HCT116 (cell line): ENCODE measurements at regions not wholly inside any gene's neighbourhood (a gene's known extent, or its start where the extent isn't known, plus 50 kb on each side); places are given as distances from the start of the nearest gene placed in this dataset.

Source experiments
- ATAC-seq: fragments of 200-7000 bp; cut with Tn5 transposase; 2 replicates; pipeline ENCODE4 v1.9.1; 2020; ENCODE audit warnings: mild to moderate bottlenecking, moderate library complexity
- BruUV-seq: library from RNA; stranded (reverse); fragments of 400-500 nt; replicated peaks from 2 replicates; lab custom pipeline; 2021; lab: Mats Ljungman, UMichigan
- CTCF ChIA-PET: fragments of 300-600 bp; sonication (Branson Sonifier 250); formaldehyde crosslinking; loops from one replicate; lab custom pipeline; 2021; ENCODE audit warnings: antibody characterized with exemption; lab: Charles Lee
- POLR2A ChIA-PET: fragments of 300-600, 350-600 bp; sonication (Branson Sonifier 250); formaldehyde crosslinking; loops from one replicate; lab custom pipeline; 2021; ENCODE audit warnings: antibody characterized with exemption; lab: Charles Lee
- RAD21 ChIA-PET, 2 experiments: fragments of 300-600 bp; sonication (Branson Sonifier 250); formaldehyde crosslinking; loops; one replicate each; lab custom pipeline; 2023; ENCODE audit warnings: low total read pairs in 2 of 2; ENCODE audit not compliant: uncharacterized antibody in 2 of 2, unreplicated experiment in 2 of 2, low non-redundant PET in 1 of 2; lab: Charles Lee
- DNase-seq: peaks from one replicate; pipeline ENCODE4 v3.0.0-alpha.2; 2010; ENCODE audit warnings: low read depth, low spot score
- H2AFZ ChIP-seq: fragments of 200-600 bp; shearing (Covaris generic), sonication (generic); 2 replicates; pipeline ENCODE4 v1.6.1; 2017; ENCODE audit warnings: low read depth, mixed run types, mixed read lengths, antibody characterized with exemption, low read length; ENCODE audit not compliant: poor library complexity, severe bottlenecking
- H3K27ac ChIP-seq: 2 replicates; pipeline ENCODE4 v1.5.1; 2012; ENCODE audit warnings: low read depth, low read length
- H3K27me3 ChIP-seq: fragments of 200-600 bp; sonication (generic); 2 replicates; pipeline ENCODE4 v1.6.1; 2016; ENCODE audit warnings: mixed run types, low read length, mixed read lengths; ENCODE audit not compliant: insufficient read depth
- H3K36me3 ChIP-seq, 2 experiments: fragments of 200-500 bp in 1 of 2; fragments of 200-600 bp in 1 of 2; sonication (Bioruptor generic) in 1 of 2; sonication (generic) in 1 of 2; 2 replicates each; pipeline versions ENCODE4 v1.5.1 to v1.6.1; 2014 to 2016; ENCODE audit warnings: low read length in 2 of 2, inconsistent platforms in 1 of 2, mixed read lengths in 1 of 2, mixed run types in 1 of 2; ENCODE audit not compliant: insufficient read depth in 2 of 2, control insufficient read depth in 1 of 2
- H3K4me1 ChIP-seq, 2 experiments: fragments of 200-600 bp in 1 of 2; sonication (generic) in 1 of 2; 2 replicates each; pipeline versions ENCODE4 v1.5.1 to v1.6.1; 2012 to 2017; ENCODE audit warnings: low read length in 2 of 2, inconsistent platforms in 1 of 2, mild to moderate bottlenecking in 1 of 2, mixed read lengths in 1 of 2, mixed run types in 1 of 2, moderate library complexity in 1 of 2; ENCODE audit not compliant: insufficient read depth in 2 of 2, control insufficient read depth in 1 of 2
- H3K4me2 ChIP-seq: fragments of 200-600 bp; sonication (generic); 2 replicates; pipeline ENCODE4 v1.6.1; 2017; ENCODE audit warnings: mixed run types, low read length, mixed read lengths
- H3K4me3 ChIP-seq, 2 experiments: fragments of 200-600 bp in 1 of 2; sonication (generic) in 1 of 2; replicated peaks in 1 of 2; 2 replicates each; pipeline ENCODE4 v1.5.1; 2011 to 2016; ENCODE audit warnings: low read length in 2 of 2, control low read depth in 1 of 2, low read depth in 1 of 2, mild to moderate bottlenecking in 1 of 2, mixed read lengths in 1 of 2, mixed run types in 1 of 2
- H3K79me2 ChIP-seq: fragments of 200-600 bp; sonication (generic); 2 replicates; pipeline ENCODE4 v1.6.1; 2017; ENCODE audit warnings: mild to moderate bottlenecking, mixed run types, low read length, moderate library complexity, mixed read lengths; ENCODE audit not compliant: insufficient read depth
- H3K9ac ChIP-seq: fragments of 200-600 bp; sonication (generic); 2 replicates; pipeline ENCODE4 v1.6.1; 2016; ENCODE audit warnings: low read length, mixed read lengths
- H3K9me2 ChIP-seq: fragments of 200-600 bp; sonication (generic), shearing (Covaris generic); 2 replicates; pipeline ENCODE4 v1.6.1; 2017; ENCODE audit warnings: mixed run types, mild to moderate bottlenecking, moderate library complexity; ENCODE audit not compliant: insufficient read depth
- H3K9me3 ChIP-seq, 2 experiments: fragments of 200-500 bp in 1 of 2; fragments of 200-600 bp in 1 of 2; sonication (Bioruptor generic) in 1 of 2; sonication (generic) in 1 of 2; 2 replicates each; pipeline ENCODE4 v1.6.1; 2014 to 2017; ENCODE audit warnings: low read length in 2 of 2, mixed read lengths in 2 of 2, inconsistent platforms in 1 of 2, low read depth in 1 of 2, mild to moderate bottlenecking in 1 of 2, mixed run types in 1 of 2, moderate library complexity in 1 of 2; ENCODE audit not compliant: control insufficient read depth in 1 of 2, insufficient read depth in 1 of 2
- H4K20me1 ChIP-seq: fragments of 200-600 bp; sonication (generic), shearing (Covaris generic); 2 replicates; pipeline ENCODE4 v1.6.1; 2017; ENCODE audit warnings: mixed run types, mild to moderate bottlenecking, moderate library complexity; ENCODE audit not compliant: insufficient read depth
- ATF3 ChIP-seq: IDR thresholded peaks from 2 replicates; pipeline ENCODE4 v1.6.1; 2012
- CBX3 ChIP-seq: IDR thresholded peaks from 2 replicates; pipeline ENCODE4 v1.6.1; 2012; ENCODE audit warnings: low read depth
- CEBPB ChIP-seq: IDR thresholded peaks from 2 replicates; pipeline ENCODE4 v1.6.1; 2012; ENCODE audit warnings: low read depth
- CTCF ChIP-seq, 3 experiments: fragments of 200-600 bp in 1 of 3; sonication (generic) in 1 of 3; IDR thresholded peaks in 2 of 3; conservative IDR thresholded peaks in 1 of 3; 2 replicates each; pipeline ENCODE4 v1.5.1; 2012 to 2017; ENCODE audit warnings: low read depth in 2 of 3, low read length in 2 of 3, antibody characterized with exemption in 1 of 3, borderline replicate concordance in 1 of 3, control low read depth in 1 of 3, mild to moderate bottlenecking in 1 of 3, mixed read lengths in 1 of 3, mixed run types in 1 of 3, moderate library complexity in 1 of 3; ENCODE audit not compliant: insufficient read depth in 1 of 3
- EGR1 ChIP-seq: IDR thresholded peaks from 2 replicates; pipeline ENCODE4 v1.6.1; 2012; ENCODE audit warnings: low read depth
- ELF1 ChIP-seq: IDR thresholded peaks from 2 replicates; pipeline ENCODE4 v1.6.1; 2012; ENCODE audit warnings: low read depth, borderline replicate concordance
- EZH2 ChIP-seq: fragments of 200-600 bp; sonication (generic); IDR thresholded peaks from 2 replicates; pipeline ENCODE4 v1.6.1; 2017; ENCODE audit warnings: antibody characterized with exemption, mixed run types
- EZH2phosphoT487 ChIP-seq: fragments of 200-600 bp; IDR thresholded peaks from 2 replicates; pipeline ENCODE4 v1.6.1; 2018; ENCODE audit warnings: antibody characterized with exemption, borderline replicate concordance
- FOSL1 ChIP-seq: IDR thresholded peaks from 2 replicates; pipeline ENCODE4 v1.6.1; 2012; ENCODE audit warnings: low read depth
- JUND ChIP-seq: IDR thresholded peaks from 2 replicates; pipeline ENCODE4 v1.6.1; 2012
- MAX ChIP-seq: IDR thresholded peaks from 2 replicates; pipeline ENCODE4 v1.6.1; 2012
- POLR2A ChIP-seq: IDR thresholded peaks from 2 replicates; pipeline ENCODE4 v1.7.0; 2011; ENCODE audit warnings: borderline replicate concordance; ENCODE audit not compliant: insufficient read depth, insufficient read length; ENCODE audit errors: extremely low read depth
- REST ChIP-seq: IDR thresholded peaks from 2 replicates; pipeline ENCODE4 v1.6.1; 2012; ENCODE audit warnings: low read depth
- SP1 ChIP-seq: IDR thresholded peaks from 2 replicates; pipeline ENCODE4 v1.6.1; 2012; ENCODE audit warnings: low read depth
- SRF ChIP-seq: IDR thresholded peaks from 2 replicates; pipeline ENCODE4 v1.6.1; 2012; ENCODE audit warnings: low read depth
- TCF7L2 ChIP-seq: IDR thresholded peaks from 2 replicates; pipeline ENCODE4 v1.7.0; 2011; ENCODE audit warnings: borderline replicate concordance, inconsistent platforms; ENCODE audit not compliant: insufficient read depth, insufficient read length; ENCODE audit errors: extremely low read depth
- YY1 ChIP-seq: IDR thresholded peaks from 2 replicates; pipeline ENCODE4 v1.6.1; 2011; ENCODE audit warnings: low read length, low read depth, moderate library complexity, mild to moderate bottlenecking; ENCODE audit not compliant: insufficient replicate concordance; ENCODE audit errors: extremely low read depth
- ZFX ChIP-seq: fragments of 450-650 bp; IDR thresholded peaks from 2 replicates; pipeline ENCODE4 v1.6.1; 2017
- ZNF274 ChIP-seq: fragments of 200-500 bp; sonication (Bioruptor generic); IDR thresholded peaks from 2 replicates; pipeline ENCODE4 v1.6.1; 2014; ENCODE audit warnings: mild to moderate bottlenecking, low read depth, low read length, inconsistent platforms
- intact Hi-C: fragments of 100-400 bp; cut with micrococcal nuclease; formaldehyde crosslinking; loops from 2 replicates; pipeline ENCODE4 v1.10.0; 2022

- no peak overlapping the region for H2AFZ ChIP-seq
- no peaks in the 10 kb centered on the region for H3K36me3 ChIP-seq
- H3K4me1 ChIP-seq: peaks cover 5 to 18% of the 10 kb centered on the region in 2 experiments; a peak in 3 of 4 replicates
- no peak for DNase-seq
- intact Hi-C loops: no loop called here
- CTCF ChIA-PET: no interaction called here
- no peaks in the 10 kb centered on the region for H3K27me3 ChIP-seq
- H3K9me2 ChIP-seq: no peaks in the 10 kb centered on the region
- no peak overlapping the region for H3K27ac ChIP-seq
- RAD21 ChIA-PET: no interaction called here
- BruUV-seq: no TSS peak
- H3K9me3 ChIP-seq: no peaks in the 10 kb centered on the region
- H3K9ac ChIP-seq: no peak overlapping the region
- POLR2A ChIA-PET: no interaction called here
- no peak overlapping the region for H3K4me2 ChIP-seq
- no peak overlapping the region for H3K4me3 ChIP-seq
- no peaks in the 10 kb centered on the region for H3K79me2 ChIP-seq
- H4K20me1 ChIP-seq: no peaks in the 10 kb centered on the region
- ATAC-seq: no peak
- TF ChIP-seq TCF7L2 (no peak), EGR1 (no peak), YY1 (no peak), CEBPB (no peak), CBX3 (no peak), JUND (no peak), CTCF (IDR thresholded peaks at IDR 0.05 in 2 of 3, conservative IDR thresholded peaks at IDR 0.05 in 1 of 3; ENCODE audit: borderline replicate concordance in 1 of 3, insufficient read depth in 1 of 3, low read depth in 2 of 3, low read length in 2 of 3) (no peak), FOSL1 (no peak), EZH2 (no peak), POLR2A (no peak), ZFX (no peak), REST (no peak), ATF3 (no peak), ZNF274 (no peak), SRF (no peak), SP1 (no peak), ELF1 (no peak), EZH2phosphoT487 (no peak), MAX (no peak)
Measured at GRCh38 chr6:139759086-139759485, 384.6 kb upstream of the CITED2 start.
